NCI-H2107 treated with DMSO at 0.1 percent for 48 hours (cell line): ENCODE measurements at regions not wholly inside any gene's neighbourhood (a gene's known extent, or its start where the extent isn't known, plus 50 kb on each side); places are given as distances from the start of the nearest gene placed in this dataset.
"Not testable (repeated sequence)": the region's sequence is repeated elsewhere in the genome, so short reads cannot be mapped to it uniquely, and the experiment has no call there.

ENCODE experiments used
- DNase-seq: peaks from one replicate; lab custom pipeline; 2025; ENCODE audit not compliant: unreplicated experiment; lab: John Stamatoyannopoulos, UW

DNA sequence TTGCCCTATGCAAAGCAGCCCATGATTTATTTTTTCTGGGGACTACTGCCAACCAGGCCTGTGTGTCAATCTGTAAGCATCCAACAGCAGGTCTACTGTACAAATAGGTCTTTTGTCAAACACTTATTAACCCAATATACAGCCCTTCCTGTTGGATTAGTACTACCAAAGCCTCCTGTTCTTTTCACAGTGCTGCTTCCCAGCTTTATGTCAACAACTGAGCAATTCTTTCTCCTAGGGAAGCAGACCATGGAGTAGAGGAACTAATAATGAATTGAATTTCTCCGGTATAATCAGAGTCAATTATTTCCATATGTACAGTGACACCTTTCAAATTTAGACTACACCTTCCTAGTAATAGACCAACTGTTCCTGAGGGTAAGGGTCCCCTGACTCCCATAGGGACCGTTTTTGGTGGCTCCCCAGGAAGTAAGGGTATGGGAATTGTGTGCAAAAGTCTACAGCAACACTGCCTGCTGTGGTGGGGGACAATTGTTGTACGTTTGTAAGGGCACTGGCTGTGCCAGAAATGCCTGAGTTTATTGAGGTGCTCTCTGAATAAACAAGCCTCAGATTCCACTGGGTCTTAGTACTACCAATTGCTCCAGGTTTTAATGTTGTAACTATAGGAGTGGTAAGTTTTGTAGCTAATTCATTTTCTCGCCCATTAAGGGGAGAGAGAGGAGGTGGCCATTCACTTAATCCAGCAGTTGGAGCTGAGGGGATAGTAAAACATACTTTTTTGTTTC is 286.1 kb upstream of the MTPN start:
- not testable (repeated sequence) for DNase-seq

DNA sequence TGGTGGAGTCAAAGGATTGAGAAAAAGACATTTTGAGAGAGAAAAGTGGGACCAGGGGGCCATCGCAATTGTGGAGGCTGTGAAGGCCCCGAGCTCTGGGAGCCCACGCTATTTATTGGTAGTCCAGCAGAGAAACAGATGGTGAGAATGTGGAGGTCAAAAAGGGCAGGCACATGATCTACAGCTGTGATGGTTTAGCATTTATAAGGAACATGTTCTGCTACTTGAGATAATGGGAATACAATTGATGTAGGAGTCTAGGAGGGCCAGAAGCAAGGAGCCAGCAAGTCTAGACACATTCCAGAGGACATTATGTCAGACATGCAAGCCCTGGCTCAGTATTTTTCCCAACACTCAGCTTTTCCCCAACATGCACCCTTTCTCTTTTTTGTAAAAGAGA is 283.4 kb upstream of the MTPN start:
- not testable (repeated sequence) for DNase-seq

DNA sequence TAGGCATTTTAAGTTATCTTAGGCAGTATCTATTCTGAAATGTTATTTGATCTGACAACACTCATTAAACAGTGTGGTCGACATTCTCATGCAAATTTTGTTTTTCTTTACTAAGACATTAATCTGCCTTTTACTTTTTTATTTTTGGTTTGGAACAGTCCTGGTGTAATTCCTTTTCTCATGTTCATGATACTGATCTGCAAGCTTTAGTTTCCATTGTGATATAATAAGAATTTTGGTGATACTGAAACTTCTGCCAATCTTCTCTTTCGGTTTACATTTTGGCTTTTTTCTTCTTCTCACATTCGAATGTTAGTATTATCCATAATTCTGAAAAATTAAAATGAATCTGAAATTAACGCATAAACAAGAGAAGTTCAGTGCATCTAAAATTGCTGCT is 281.9 kb upstream of the MTPN start:
- DNase-seq, result no peak

DNA sequence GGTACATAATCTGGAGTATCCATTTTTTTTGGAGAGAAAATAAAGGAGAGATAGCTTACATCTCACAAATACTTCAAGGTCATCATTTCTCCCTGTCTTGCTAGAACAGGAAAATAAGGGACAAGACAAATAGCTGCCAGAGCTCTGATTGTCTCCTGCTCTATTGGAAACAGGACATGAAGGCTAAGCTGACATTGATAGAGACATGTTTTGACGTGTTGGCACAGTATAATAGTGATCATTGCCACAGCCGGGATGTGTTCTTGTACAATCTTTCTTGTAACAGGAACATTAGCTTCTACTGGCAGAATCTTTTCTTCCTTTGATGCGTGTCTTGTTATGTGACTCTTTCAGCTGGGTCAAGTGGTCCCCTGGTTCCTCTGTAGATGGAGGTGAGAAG is 279.3 kb upstream of the MTPN start:
- no peak for DNase-seq

DNA sequence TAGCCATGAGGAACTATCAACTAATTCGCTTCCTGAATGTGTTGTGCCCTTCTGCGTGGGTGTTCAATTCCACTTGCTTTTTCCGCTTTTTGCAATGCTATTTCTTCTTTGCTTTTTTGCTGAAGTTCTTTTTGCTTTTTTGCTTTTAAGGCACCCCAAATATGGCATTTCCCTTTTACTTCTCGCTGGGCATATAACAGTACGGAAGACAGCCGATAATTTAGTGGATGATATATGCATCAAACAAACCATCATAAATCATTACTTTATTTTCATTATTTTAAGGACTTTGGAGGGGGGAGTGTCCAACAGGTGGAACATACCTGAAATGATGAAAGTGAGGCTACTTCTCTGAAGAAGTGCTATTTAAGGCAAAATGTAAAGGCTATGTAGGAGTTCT is 277.0 kb upstream of the MTPN start:
- DNase-seq, result no peak

DNA sequence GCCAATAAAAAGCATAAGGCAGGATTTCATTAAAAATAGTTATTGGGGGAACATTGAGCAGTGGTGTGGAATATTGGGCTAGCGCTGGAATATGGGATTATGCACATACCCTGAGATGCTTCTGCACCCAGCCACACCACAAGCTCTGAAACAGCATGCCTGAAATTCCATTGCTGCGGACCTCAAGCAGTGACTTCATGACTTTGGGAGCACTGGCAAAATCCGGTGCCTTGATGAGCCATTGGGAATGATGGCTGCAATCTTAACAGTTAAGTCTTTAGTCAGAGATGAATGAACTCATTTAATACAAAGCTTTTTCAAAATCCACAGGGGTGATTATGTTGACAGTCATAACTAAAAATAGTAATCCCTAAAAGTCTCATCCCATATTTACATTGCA is 274.7 kb upstream of the MTPN start:
- DNase-seq, result no peak

DNA sequence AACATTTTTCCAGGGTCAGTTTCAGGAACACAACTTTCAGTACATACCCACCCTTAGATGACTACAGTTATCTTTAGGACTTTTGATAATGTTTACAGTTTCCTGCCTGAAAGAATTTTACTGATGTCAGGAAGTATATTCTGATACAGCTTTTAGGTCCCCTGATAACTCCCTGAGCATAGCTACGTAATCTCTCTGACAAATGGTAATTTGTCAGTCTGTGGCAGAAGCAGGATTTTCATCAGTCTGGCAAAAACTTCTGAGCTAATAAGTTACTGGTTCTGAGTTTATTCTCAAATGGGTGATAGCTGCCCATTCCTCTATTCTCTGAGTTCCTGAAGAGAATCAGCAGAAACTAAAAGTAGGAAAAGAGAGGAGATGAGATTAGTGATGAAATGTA is 270.1 kb upstream of the MTPN start:
- DNase-seq, result no peak

DNA sequence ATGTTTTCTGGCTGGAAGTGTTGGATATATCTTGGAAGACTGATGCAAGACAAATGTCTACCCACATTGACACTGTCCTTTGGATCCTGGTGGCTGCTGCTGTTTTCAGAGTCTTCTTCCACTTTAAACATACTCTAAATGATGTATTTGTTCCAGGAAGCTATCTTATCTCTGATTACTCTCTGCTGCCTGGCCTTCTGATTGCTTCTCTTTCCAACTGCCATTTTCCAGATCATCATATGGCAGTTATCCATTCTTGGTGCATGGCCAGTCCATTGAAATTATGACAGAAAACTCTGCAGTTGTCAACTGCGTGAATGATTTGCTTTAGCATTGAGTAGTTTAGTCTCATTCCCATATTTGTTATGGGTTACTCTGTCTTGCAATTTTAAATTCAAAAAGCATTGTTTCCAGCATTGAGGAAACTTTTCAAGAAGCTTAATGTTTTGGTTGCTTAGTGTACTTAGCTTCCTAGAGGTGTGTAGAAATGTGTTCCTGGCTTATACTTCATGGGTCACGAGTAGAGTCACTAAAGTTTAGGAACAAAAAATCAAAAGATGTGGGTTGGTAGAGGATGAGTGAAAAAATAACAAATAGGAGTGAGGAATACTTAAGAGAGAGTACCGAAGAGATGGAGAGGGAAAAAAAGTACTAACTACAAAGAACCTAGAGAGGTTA is 268.3 kb upstream of the MTPN start:
- no peak for DNase-seq

DNA sequence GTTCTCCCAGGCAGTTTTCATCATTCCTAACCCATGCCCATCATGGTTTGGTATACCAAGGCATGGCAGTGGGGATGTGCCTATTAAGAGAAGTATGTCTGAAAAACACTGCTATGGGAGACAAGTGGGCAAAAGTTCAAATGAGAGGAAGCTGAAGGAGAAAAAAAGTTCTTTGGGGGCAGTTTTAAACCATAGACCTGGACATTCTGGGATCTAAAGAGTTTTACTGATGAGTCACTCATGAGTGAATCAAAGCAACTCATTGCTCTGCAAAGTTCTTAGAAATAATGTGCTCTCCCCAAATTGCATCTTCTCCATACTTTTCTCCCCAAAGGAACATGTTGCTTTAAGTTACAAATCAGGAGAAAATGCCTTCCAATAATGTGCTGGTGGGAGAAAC is 256.9 kb upstream of the MTPN start:
- no peak for DNase-seq

DNA sequence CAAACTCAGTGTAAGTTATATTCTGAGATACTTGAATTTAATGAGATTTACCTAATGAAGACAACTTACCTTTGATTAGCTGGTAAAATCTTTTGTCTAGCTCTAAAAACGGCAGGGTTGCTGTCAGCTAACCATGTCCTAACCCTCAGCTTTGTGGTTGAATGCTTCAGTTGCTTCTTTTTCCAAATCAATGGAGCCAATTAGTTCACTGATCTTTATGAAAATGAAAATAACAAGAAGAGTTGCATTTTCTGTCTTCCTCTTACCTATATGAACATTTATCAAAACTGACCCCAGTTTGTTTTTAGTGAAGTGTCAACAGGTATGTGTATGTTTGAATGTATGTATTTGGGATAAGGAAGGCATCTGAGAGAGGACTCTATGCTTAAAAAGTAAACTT is 253.1 kb upstream of the MTPN start:
- no peak for DNase-seq

DNA sequence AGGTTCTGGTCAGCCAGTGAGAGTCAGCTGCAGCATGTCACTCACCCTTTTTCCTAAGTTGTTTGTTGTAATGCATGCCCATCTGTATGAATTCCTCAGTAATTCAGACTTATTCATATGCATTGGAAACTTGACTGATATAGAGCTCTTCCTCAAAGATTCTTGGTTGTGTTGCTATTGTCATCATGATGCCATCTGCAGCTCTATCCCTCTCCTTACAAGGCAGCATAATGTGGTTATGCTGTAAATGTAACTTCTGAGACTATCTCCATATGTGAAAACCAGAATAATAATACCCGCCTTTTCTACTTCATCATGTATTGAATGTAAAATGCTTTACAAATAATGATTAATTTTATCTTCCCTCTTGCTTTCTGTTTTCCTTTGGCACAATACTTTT is 252.6 kb upstream of the MTPN start:
- no peak for DNase-seq

DNA sequence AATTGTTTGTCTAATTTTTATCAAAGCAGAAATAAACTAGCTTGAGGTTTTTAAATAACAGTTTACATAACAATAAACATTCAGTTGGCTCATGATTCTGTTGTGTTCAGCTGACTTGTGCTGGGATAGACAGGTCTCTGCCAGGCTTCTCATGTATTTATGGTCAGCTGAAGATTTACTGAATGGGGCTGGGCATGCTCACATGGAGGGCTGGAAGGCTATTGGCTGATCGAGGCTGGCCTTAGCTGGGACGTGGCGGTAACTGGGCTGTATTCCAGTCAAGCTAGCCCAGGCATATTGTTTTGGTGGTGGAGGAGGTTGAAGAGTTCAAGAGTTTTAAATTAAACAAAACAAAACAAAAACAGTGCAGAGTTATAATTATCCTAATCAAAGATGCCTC is 251.0 kb upstream of the MTPN start:
- DNase-seq, result no peak

DNA sequence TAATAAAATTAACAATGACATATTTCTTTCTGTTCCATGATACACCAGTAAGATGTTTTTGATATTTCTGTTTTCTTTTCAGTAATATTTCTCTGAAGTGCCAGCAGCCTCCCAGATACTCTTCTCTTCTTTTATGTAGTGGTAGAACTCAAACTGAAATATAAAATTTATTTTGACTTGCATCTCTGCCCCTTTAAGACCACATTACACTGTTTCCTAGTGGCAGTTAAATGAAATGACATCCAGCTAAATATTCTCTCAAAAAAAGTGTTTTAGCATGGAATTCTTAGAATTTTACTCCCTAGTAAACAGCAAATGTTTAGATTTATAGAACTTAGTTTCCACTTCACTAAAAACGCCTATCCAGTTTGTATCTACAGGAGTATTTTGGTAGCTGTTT is 237.2 kb upstream of the MTPN start:
- DNase-seq, result no peak

DNA sequence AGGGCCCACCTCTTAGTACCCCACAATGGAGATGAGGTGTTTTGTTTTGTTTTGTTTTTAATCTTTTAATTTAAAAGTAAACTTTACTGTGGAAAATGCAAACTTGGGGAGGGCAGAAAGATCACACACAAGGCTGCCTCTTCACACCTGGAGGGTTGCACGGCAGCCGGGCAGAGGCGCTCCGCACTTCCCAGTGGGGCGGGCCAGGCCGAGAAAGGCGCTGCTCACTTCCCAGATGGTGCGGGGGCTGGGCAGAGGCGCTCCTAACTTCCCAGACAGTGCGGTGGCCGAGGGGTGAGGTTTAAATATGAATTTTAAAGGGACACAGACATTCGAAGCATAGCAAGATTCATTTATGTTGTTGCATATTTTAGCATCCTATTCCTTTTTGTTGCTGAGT is 235.9 kb upstream of the MTPN start:
- DNase-seq, result no peak

DNA sequence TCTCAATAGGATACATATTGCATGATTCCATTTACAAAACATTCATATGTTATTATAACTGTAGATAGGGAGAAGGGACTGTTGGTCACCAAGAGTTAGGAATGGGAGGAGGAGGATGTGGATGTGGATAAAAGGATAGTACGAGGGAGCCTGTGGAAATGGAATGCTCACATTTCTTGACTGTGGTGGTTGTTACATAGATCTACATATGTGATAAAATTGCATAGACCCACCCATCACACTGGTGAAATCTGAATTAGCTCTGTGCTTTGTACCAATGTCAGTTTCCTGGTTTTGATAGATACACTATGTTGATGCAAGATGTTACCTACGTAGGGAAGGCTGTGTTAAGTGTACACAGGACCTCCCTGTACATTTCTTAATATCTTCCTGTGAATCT is 233.5 kb upstream of the MTPN start:
- DNase-seq, result no peak

DNA sequence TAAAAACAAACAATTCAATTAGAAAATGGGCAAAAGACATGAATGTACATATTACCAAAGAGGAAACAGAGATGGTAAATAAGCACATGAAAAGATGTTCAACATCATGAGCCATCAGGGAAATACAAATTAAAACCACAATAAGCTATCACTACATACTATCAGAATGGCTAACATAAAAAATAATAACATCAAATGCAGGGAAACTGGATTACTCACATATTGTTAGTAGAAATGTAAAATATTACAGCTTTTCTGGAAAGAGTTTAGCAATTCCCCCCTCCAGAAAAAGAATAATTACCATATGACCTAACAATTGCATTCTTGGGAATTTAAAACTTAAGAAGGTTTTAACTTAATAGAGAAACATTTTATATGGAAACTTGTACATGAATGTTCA is 232.9 kb upstream of the MTPN start:
- no peak for DNase-seq

DNA sequence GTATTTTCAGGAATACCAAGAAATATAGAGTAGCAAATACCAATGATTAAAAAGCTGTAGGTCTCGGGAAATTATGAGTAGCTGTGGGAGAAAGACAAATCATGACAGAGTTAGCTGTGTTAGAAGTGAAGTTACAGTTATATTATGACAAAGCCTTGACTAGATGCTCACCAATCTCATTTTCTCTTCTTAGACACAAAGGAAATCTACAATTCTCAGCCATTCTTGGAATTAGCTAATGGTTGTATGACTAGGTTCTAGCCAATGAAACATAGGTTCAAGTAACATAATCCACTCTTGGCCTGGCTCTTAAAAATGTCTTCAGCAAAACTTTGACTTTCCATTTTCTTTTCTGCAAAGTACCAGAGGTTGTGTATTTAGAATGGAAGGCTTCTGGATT is 228.8 kb upstream of the MTPN start:
- DNase-seq, result no peak

DNA sequence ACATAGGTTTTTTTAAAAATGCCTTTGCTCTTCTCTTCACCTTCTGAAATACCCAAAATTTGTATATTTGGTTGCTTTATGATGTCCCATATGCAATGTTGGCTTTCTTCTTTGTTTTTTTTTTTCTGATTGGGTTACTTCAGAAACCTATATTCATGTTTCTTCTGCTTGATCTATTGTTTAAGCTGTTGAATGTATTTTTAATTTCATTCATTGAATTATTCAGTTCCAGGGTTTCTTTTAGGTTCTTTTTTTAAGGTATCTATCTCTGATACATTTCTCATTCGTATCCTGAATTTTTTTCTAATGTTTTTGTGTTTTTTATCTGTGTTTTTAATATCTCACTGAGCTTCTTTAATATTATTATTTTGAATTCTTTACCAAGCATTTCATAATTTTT is 221.0 kb upstream of the MTPN start:
- DNase-seq, result no peak

DNA sequence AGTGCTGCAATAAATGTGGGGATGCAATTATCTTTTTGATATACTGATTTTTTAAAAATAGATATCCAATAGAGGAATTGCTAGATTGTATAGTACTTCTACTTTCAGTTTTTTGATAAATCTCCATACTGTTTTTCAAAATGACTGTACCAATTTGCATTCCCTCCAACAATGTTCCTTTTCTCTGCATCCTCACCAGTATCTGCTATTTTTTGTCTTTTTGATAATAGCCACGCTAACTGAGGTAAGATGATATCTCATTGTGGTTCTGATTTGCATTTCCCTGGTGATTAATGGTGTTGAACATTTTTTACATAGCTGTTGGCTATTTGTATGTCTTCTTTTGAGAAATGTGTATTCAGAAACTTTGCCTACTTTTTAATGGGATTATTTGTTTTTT is 217.7 kb upstream of the MTPN start:
- DNase-seq, result no peak

DNA sequence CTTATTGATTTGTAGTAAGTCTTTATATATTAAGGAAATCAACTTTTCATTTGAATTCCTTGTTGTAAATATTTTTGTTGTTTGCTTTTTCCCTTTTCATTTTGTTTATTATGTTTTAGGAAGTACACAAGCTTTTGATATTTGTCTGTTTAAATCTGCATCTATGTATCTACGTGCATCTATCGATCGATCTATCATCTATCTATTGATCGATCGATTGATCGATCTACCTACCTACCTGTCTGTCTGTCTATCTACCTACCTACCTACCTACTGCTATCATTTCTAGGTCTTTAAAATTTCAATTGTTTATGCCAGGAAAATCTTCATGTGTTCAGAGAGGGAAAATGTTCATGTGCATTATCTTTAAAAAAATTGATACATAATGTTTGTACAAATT is 216.8 kb upstream of the MTPN start:
- DNase-seq, result no peak

DNA sequence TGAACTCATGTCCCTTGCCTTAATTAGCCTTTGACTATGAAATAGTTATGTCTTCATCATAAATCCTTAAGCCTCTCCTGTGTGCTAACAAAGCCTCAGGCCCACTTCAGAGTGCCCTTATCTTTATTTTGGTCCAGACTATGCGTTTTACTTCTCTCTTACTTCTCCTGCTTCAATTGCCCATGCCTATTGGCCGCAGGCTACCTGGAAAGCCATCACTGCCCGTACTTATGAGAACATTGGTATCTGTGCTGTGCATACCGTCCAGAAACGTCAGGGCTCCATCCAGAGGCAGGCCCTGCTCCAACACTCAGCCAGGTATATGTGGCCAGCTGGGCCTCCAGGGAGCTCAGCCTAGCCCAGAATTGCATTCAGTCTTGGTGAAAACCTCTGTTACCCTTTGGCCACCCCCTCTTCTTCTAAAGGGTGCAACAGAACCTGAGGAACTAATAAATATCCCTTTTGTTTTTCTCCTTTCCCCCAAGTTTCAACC is 212.4 kb upstream of the MTPN start:
- DNase-seq, result no peak

DNA sequence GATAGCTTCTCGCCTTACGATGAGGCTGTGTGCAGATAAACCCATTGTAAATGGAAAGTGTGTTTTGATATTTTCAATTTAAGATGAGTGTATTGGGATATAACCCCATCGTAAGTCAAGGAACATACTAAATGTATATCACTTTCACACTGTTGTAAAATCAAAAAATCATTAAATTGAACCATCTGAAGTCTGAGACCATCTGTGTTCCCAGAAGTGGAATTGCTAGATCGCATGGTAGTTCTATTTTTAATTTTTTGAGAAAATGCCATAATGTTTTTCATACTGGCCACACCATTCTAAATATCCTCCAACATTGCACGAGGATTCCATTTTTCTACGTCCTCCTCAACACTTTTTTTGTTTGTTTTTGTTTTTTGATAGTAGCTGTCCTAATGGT is 209.1 kb upstream of the MTPN start:
- DNase-seq, result no peak

DNA sequence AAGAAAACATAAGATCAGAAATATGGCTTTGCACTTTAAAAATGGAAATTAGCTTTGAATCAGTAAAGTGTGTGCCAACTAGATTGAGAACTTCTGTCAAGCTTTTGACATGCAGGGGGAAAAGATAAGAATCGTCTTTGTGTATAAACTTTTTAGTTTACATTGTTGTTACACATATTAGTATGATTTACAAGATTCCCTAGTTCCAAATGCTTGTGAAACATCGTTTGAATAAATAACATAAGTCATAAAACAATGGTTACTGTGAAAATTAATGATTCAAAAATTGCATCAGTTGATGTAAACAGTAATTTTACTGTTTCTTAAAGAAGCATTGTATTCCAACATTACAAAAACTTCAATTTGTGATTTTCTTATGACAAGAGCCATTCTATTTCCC is 207.6 kb upstream of the MTPN start:
- no peak for DNase-seq
